Vagina (tissue), 2 donors: ENCODE measurements at regions not wholly inside any gene's neighbourhood (a gene's known extent, or its start where the extent isn't known, plus 50 kb on each side); places are given as distances from the start of the nearest gene placed in this dataset.

Source experiments
- DNase-seq, 2 donors: peaks; one replicate each; pipeline ENCODE4 v3.0.0-alpha.2; 2017; ENCODE audit errors: extremely low spot score in 2 of 2
- H3K27ac ChIP-seq: fragments of 200-600 bp; sonication (generic); one replicate; pipeline ENCODE4 v1.5.1; 2019
- H3K27me3 ChIP-seq: fragments of 200-600 bp; sonication (generic); one replicate; pipeline ENCODE4 v1.5.1; 2019
- H3K36me3 ChIP-seq, 2 donors: fragments of 200-600 bp; sonication (generic); one replicate each; pipeline ENCODE4 v1.5.1; 2017 to 2019
- H3K4me1 ChIP-seq: fragments of 200-600 bp; sonication (generic); one replicate; pipeline ENCODE4 v1.5.1; 2019
- H3K4me3 ChIP-seq, 2 donors: fragments of 200-600 bp; sonication (generic); 1 replicate in 1 of 2; 2 replicates in 1 of 2; pipeline ENCODE4 v1.5.1; 2016 to 2019
- H3K9me3 ChIP-seq: fragments of 200-600 bp; sonication (generic); one replicate; pipeline ENCODE4 v1.5.1; 2019
- POLR2A ChIP-seq, 2 donors: fragments of 450-650 bp; IDR thresholded peaks; one replicate each; pipeline ENCODE4 v1.6.1; 2017; ENCODE audit warnings: antibody characterized with exemption in 2 of 2, mild to moderate bottlenecking in 2 of 2, moderate library complexity in 2 of 2
- POLR2AphosphoS5 ChIP-seq, 2 donors: sonication (generic); formaldehyde crosslinking; IDR thresholded peaks; one replicate each; pipeline ENCODE4 v1.9.0; 2017; ENCODE audit warnings: antibody characterized with exemption in 2 of 2, mild to moderate bottlenecking in 2 of 2, low read depth in 1 of 2; ENCODE audit not compliant: insufficient read depth in 1 of 2
- intact Hi-C: fragments of 100-400 bp; cut with DNase I; formaldehyde crosslinking; loops from one replicate; pipeline ENCODE4 v1.15.1; 2023
- TF ChIP-seq, protein P1 (sequence below), 3 experiments: fragments of 450-650 bp in 2 of 3; fragments of 200-600 bp in 1 of 3; sonication (generic) in 1 of 3; IDR thresholded peaks; one replicate each; pipeline ENCODE4 v1.5.1; 2017 to 2019; ENCODE audit warnings: antibody characterized with exemption in 3 of 3, mild to moderate bottlenecking in 2 of 3, moderate library complexity in 2 of 3

GRCh38 chr12:17975763-17976162 is 114.2 kb downstream of the RERGL start:
- H3K36me3 ChIP-seq: no peaks in the 10 kb centered on the region
- H3K4me3 ChIP-seq: no peak overlapping the region
- H3K9me3 ChIP-seq: no peaks in the 10 kb centered on the region
- H3K4me1 ChIP-seq: no peaks in the 10 kb centered on the region
- TF ChIP-seq, protein P1, sequence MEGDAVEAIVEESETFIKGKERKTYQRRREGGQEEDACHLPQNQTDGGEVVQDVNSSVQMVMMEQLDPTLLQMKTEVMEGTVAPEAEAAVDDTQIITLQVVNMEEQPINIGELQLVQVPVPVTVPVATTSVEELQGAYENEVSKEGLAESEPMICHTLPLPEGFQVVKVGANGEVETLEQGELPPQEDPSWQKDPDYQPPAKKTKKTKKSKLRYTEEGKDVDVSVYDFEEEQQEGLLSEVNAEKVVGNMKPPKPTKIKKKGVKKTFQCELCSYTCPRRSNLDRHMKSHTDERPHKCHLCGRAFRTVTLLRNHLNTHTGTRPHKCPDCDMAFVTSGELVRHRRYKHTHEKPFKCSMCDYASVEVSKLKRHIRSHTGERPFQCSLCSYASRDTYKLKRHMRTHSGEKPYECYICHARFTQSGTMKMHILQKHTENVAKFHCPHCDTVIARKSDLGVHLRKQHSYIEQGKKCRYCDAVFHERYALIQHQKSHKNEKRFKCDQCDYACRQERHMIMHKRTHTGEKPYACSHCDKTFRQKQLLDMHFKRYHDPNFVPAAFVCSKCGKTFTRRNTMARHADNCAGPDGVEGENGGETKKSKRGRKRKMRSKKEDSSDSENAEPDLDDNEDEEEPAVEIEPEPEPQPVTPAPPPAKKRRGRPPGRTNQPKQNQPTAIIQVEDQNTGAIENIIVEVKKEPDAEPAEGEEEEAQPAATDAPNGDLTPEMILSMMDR (IDR thresholded peaks at IDR 0.05): no peak
- TF ChIP-seq POLR2A (IDR thresholded peaks at IDR 0.05): no peak
- H3K27me3 ChIP-seq: no peaks in the 10 kb centered on the region
- intact Hi-C loops: no loop called here
- H3K27ac ChIP-seq: no peak overlapping the region
- no peak for DNase-seq

GRCh38 chr12:17975239-17975638 is 114.8 kb downstream of the RERGL start:
- Histone ChIP-seq H3K9me3 (no peaks in the 10 kb centered on the region), H3K27ac (no peak overlapping the region), H3K36me3 (no peaks in the 10 kb centered on the region), H3K27me3 (no peaks in the 10 kb centered on the region), H3K4me1 (no peaks in the 10 kb centered on the region), H3K4me3 (no peak overlapping the region)
- no peak for TF ChIP-seq POLR2AphosphoS5 (IDR thresholded peaks at IDR 0.05; ENCODE audit: insufficient read depth in 1 of 2, low read depth in 1 of 2)
- TF ChIP-seq, protein P1 (IDR thresholded peaks at IDR 0.05): no peak
- TF ChIP-seq POLR2A (IDR thresholded peaks at IDR 0.05): no peak
- DNase-seq: no peak
- intact Hi-C loops: no loop called here

- Histone ChIP-seq H3K27me3 (no peaks in the 10 kb centered on the region), H3K36me3 (no peaks in the 10 kb centered on the region), H3K4me3 (no peak overlapping the region), H3K27ac (no peak overlapping the region), H3K9me3 (no peaks in the 10 kb centered on the region), H3K4me1 (no peaks in the 10 kb centered on the region)
- DNase-seq: no peak
- intact Hi-C loops: no loop called here
- no peak for TF ChIP-seq POLR2AphosphoS5 (IDR thresholded peaks at IDR 0.05; ENCODE audit: insufficient read depth in 1 of 2, low read depth in 1 of 2)
- TF ChIP-seq, protein P1 (IDR thresholded peaks at IDR 0.05): no peak
- TF ChIP-seq POLR2A (IDR thresholded peaks at IDR 0.05): no peak
Measured at GRCh38 chr12:17971850-17972249, 118.1 kb downstream of the RERGL start.

DNA sequence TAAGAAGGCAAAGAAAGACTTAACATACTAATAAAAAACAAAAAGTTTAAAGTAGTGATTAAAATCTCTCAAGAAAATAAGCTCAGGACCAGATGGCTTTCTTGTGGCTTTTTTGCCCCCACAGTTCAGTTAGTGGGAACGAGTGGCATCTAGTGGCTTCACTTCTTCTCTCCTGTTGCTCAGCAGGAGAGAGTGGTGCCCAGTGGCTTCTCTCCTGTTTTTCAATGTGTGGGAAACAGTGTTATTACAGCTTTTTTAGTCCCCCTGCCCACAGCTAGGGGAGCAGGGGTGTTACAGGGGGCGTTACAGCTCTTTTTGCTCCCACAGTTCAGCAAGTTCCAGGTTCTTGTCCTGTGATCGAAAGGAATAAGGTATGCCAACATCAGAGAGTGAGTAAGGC is 135.2 kb downstream of the RERGL start:
- Histone ChIP-seq H3K4me1 (no peaks in the 10 kb centered on the region), H3K36me3 (no peaks in the 10 kb centered on the region), H3K27ac (no peak overlapping the region), H3K27me3 (no peaks in the 10 kb centered on the region), H3K9me3 (no peaks in the 10 kb centered on the region), H3K4me3 (no peak overlapping the region)
- DNase-seq: no peak
- no peak for TF ChIP-seq POLR2AphosphoS5 (IDR thresholded peaks at IDR 0.05; ENCODE audit: insufficient read depth in 1 of 2, low read depth in 1 of 2)
- no peak for TF ChIP-seq POLR2A (IDR thresholded peaks at IDR 0.05)
- TF ChIP-seq, protein P1 (IDR thresholded peaks at IDR 0.05): no peak
- intact Hi-C loops: no loop called here

- H3K27ac ChIP-seq: no peak overlapping the region
- DNase-seq: no peak
- H3K4me1 ChIP-seq: no peaks in the 10 kb centered on the region
- intact Hi-C loops: no loop called here
- H3K27me3 ChIP-seq: no peaks in the 10 kb centered on the region
- no peak for TF ChIP-seq POLR2A (IDR thresholded peaks at IDR 0.05)
- no peaks in the 10 kb centered on the region for H3K36me3 ChIP-seq
- H3K9me3 ChIP-seq: no peaks in the 10 kb centered on the region
- no peak overlapping the region for H3K4me3 ChIP-seq
Measured at GRCh38 chr12:17950898-17951297, 139.1 kb downstream of the RERGL start.
